ENCODE measurements at regions not wholly inside any gene's neighbourhood (a gene's known extent, or its start where the extent isn't known, plus 50 kb on each side); places are given as distances from the start of the nearest gene placed in this dataset.

DNA sequence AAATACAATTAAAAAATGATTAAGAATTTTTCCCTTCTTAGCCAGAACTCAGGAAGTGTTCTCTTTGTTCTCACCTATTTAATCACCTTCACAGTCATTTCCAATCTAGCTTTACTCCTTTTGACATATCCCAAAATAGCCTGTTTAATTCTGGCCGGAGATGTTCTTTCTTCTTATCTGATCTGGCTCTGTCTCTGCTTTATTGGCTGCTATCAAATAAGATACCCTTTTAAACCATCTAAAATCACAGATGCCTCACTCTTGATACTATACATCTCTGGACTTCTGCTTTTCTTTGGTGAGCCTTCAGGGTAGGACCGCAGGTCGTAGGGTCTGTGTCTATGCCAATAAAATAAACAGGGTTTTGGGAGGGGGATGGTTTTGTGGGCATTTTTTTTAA lies 319.2 kb upstream of the SEMA6D start:
- TF ChIP-seq, protein P1, sequence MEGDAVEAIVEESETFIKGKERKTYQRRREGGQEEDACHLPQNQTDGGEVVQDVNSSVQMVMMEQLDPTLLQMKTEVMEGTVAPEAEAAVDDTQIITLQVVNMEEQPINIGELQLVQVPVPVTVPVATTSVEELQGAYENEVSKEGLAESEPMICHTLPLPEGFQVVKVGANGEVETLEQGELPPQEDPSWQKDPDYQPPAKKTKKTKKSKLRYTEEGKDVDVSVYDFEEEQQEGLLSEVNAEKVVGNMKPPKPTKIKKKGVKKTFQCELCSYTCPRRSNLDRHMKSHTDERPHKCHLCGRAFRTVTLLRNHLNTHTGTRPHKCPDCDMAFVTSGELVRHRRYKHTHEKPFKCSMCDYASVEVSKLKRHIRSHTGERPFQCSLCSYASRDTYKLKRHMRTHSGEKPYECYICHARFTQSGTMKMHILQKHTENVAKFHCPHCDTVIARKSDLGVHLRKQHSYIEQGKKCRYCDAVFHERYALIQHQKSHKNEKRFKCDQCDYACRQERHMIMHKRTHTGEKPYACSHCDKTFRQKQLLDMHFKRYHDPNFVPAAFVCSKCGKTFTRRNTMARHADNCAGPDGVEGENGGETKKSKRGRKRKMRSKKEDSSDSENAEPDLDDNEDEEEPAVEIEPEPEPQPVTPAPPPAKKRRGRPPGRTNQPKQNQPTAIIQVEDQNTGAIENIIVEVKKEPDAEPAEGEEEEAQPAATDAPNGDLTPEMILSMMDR (IDR thresholded peaks at IDR 0.05; ENCODE audit: low read length), result no peak
- TF ChIP-seq EZH2 (optimal IDR thresholded peaks at IDR 0.05; ENCODE audit: low read depth, low read length), result no peak

Data from MM.1S (cell line).